Activated T-helper 9 cell treated with anti-CD3 and anti-CD28 coated beads, Interleukin-2, amount 50 U/mL, for 16 hours (primary cell): ENCODE measurements at regions not wholly inside any gene's neighbourhood (a gene's known extent, or its start where the extent isn't known, plus 50 kb on each side); places are given as distances from the start of the nearest gene placed in this dataset.
"Not testable (repeated sequence)": the region's sequence is repeated elsewhere in the genome, so short reads cannot be mapped to it uniquely, and the experiment has no call there.

Experiments
- DNase-seq: peaks from one replicate; pipeline ENCODE4 v3.0.0-alpha.2; 2020; ENCODE audit warnings: low read depth

- no peak for DNase-seq
These were observed 50.6 kb upstream of the FER start for GRCh38 chr5:108696951-108697715.

- no peak for DNase-seq
These were observed 51.3 kb upstream of the FER start for GRCh38 chr5:108696407-108696806.

GRCh38 chr5:108688485-108688884 lies 59.2 kb upstream of the FER start:
- no peak for DNase-seq

GRCh38 chr5:108687595-108688200 lies 60.0 kb upstream of the FER start:
- no peak for DNase-seq

- DNase-seq: no peak
These were observed 61.0 kb upstream of the FER start for GRCh38 chr5:108686676-108687075.

- DNase-seq: not testable (repeated sequence)
These were observed 62.1 kb upstream of the FER start for GRCh38 chr5:108685448-108686216.

GRCh38 chr5:108681079-108681921 lies 66.4 kb upstream of the FER start:
- DNase-seq: no peak

GRCh38 chr5:108678091-108678490 lies 69.6 kb upstream of the FER start:
- DNase-seq: no peak

- DNase-seq: no peak
These were observed 72.0 kb upstream of the FER start for GRCh38 chr5:108675736-108676135.

- DNase-seq: no peak
These were observed 75.1 kb upstream of the FER start for GRCh38 chr5:108672639-108673038.

- no peak for DNase-seq
These were observed 77.0 kb upstream of the FER start for GRCh38 chr5:108670591-108671289.

GRCh38 chr5:108669462-108669861 lies 78.2 kb upstream of the FER start:
- DNase-seq: no peak

- DNase-seq: no peak
These were observed 86.0 kb upstream of the FER start for GRCh38 chr5:108661590-108662219.

GRCh38 chr5:108661024-108661423 lies 86.7 kb upstream of the FER start:
- DNase-seq: no peak

GRCh38 chr5:108660291-108660690 lies 87.4 kb upstream of the FER start:
- no peak for DNase-seq

- no peak for DNase-seq
These were observed 88.2 kb upstream of the FER start for GRCh38 chr5:108659531-108659930.

- DNase-seq: no peak
These were observed 91.8 kb upstream of the FER start for GRCh38 chr5:108655750-108656450.

- no peak for DNase-seq
These were observed 93.6 kb upstream of the FER start for GRCh38 chr5:108654051-108654450.

- no peak for DNase-seq
These were observed 94.5 kb upstream of the FER start for GRCh38 chr5:108653201-108653600.

- no peak for DNase-seq
These were observed 96.7 kb upstream of the FER start for GRCh38 chr5:108650997-108651396.
